Hematopoietic multipotent progenitor cell treated with erythropoietin and hydrocortisone succinate and interleukin-3 and kit ligand, for 8 days (in vitro differentiated cells): ENCODE measurements at regions not wholly inside any gene's neighbourhood (a gene's known extent, or its start where the extent isn't known, plus 50 kb on each side); places are given as distances from the start of the nearest gene placed in this dataset.
A peak's percentile ranks its signal among the peaks of the same experiment; 100 is the strongest.

Experiments used
- DNase-seq: peaks from one replicate; pipeline ENCODE4 v3.0.0-alpha.2; 2015

DNA sequence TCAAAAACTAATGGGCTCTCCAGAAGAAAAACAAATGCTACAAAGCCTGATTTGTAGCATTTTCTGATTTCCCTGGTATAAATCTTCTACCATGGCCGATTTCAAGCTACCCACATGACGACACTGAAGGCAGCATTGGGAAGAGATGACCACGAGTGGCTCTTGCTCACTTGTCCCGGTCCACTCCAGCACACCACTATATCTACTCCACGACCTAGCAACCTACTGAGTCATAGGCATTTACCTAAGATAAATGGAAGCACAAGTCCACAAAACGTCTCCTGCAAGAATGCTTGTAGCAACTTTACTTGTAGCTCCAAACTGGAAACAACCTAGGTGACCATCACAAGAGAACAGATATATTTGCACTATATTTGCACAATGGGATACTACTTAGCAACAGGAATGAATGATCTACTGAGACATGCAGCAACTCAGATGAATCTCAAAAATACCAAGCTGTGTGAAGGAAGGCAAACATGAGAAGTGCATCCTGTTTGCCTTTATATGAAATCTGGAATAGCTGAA lies 60.8 kb upstream of the HES1 start:
- no peak for DNase-seq

DNA sequence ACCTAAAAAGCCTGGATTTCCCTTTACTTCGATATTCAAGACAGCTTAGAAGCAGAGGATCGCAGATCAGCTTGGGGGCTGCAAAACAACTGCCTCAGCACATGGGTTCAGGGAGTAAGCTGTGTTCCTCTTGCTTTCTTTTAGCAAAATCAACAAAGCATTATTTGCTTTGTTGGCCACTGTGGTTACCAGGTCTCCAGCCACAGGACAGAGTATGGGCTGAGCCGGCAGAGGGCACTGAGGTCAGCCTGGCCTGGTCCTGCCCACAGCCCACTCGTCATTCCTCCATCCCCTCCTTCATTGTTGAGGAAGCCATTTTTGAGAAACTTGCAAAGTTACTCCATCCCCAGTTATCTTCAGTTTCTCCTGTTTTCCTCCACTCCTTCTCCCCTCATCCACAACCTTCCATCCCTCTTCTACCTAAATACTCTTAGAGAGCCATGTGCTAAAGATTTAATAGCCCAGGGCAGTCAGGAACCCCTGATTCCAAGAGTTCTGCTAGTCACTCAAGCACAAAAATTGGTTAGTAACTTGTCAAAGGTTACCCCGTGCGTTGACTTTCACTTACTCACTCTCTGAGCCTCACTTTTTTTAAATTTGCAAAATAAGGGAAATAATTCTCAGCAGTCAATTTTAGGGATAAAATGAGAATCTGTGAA lies 60.0 kb upstream of the HES1 start:
- DNase-seq, result no peak

DNA sequence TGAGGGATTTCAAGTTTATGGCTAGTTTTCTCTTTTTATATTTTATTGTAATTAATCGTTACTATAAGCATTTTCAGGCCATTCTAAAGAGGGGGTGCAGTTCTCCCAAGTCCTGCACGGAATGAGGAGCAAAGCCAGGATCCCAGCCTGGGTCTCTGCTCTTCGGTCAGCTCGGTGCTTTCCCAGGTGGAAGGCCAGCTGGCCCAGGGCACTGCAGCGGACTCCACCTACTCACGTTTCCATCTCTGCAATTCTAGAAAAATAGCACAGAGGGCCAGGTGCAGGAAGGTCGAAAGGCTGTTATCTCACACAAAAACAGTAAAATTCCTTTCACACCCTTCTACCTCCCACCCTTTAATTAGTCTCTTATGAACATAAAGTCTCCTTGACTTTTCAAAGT lies 59.5 kb upstream of the HES1 start:
- no peak for DNase-seq

DNA sequence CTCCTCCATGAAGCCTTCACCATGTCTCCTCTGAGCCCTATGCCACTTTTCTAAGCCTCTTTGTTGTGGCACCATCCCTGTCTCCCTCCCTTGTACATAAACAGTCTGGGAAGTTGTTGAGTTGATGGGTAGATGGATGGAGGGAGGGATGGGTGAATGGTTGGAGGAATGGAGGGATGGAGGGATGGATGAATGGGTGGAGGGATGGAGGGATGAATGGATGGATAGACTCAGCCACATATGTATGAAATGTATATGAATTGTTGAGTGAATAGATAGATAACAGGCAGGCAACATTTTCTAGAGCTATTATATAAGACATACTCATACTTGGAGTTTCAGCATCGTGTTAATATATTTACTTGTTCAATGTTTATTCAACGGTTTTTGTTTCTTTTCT lies 58.3 kb upstream of the HES1 start:
- no peak for DNase-seq

DNA sequence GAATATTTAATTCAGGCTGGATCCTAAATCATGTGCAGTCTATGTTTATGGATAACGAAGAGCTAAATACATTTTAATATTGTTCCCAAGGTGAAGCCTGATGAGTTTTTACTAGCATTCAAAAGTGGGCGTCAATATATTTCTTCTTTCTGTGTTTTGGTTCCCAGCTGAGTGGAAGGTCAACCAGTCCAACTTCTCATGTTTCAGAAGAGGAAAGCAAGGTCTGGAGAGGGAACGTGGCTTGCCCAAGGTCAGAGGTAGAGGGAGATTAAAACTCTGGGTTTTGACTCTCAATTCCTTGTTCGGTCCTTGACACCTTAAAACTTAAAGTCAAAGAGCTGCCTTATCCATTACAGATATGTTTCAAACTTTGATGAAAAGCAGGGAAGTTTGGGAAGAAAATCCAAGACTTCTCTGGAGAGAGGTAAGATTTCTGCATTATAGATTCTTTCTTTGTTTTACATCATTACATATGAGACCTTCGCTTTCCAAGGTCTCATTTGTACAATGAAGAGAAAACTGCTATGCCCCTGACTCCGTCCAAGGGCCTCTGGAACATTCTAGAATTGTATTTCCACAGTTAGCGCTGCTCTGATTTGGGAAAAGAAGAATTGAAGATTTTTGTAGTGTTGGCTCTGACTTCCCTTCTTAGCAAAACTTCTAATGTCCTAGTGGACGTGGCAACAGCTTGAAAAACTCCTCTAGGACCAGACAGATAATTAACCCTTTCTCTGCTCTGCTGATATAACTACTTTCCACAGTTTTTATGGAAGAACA lies 57.7 kb upstream of the HES1 start:
- no peak for DNase-seq

DNA sequence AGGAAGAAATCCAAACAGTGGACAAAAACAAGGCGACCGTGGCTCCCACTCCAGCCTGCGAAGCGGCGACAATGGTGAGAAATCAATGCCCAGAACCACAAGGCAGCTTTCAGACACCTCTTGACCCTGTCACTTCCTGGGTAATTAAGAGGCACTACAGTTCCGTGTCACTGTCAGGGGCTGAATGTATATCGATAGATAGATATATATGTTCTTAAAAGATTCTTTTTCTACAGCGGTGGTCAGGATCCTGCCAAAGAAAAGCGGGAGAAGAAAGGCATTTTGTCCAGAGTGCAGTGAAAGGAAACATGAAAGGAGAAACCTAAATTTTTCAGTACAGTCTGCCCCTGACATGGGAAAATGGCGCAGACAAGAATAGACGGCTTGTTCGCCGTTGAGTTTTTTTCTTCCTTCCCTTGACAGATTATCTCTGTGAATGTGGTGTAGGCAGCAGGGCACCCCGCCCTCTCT lies 56.2 kb upstream of the HES1 start:
- no peak for DNase-seq

DNA sequence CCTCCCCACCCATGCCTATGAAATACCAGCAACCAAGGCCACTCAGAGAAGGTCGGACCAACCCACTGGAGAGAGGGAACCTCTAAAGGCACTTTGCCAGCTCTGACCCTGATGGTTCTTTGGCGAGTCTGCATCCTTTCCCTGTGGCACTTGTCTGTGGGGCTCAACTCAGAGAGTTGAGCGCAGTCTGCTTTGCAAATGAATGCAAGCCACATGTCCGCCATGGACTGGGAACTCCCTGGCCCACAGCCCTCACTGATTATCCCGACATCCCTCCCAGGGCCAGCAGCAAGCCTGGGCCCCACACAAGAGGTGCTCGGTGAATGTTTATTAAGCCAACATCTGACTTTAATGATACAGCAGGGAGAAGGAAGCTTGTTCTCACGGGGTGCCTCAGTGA lies 55.5 kb upstream of the HES1 start:
- DNase-seq, result no peak

DNA sequence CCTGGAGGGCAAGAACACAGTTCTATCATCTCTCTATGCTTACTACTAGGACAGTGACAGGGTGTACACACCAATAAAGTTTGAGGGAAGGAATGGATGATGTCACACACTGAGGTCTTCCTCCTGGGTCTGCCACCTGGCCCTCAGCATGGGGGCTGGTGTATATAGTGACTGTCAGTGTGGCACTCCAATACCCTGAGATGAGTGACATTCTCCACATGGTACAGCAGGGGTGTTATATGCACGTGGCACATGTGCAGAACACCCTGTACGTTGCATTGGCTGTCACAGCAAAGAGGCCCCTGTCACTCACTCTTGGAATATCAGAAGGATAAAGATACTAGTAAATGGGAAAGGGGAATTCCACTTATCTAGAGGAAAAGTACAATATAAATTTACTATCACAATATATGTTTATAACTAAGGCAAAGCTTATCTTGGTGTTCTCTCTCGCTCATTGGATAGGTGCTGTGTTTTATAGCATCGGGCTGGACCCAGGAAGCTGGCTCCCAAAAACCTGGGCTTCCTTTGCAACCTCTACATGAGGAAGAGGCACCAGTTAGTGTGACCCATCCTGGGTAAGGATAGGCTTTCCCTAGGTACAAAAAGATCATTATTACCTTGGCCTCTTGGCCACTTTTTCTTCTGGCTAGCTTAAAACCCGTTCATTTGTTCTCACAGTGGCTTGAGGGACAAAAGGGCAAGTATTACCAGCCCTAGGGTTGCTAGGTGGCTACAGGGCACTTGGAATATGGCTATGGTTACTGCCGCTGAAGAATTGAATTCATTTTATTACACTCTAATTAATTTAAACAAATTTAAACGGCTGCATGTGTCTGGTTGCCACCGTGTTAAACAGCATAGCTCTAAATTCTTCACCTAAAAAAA lies 54.8 kb upstream of the HES1 start:
- DNase-seq, result no peak

DNA sequence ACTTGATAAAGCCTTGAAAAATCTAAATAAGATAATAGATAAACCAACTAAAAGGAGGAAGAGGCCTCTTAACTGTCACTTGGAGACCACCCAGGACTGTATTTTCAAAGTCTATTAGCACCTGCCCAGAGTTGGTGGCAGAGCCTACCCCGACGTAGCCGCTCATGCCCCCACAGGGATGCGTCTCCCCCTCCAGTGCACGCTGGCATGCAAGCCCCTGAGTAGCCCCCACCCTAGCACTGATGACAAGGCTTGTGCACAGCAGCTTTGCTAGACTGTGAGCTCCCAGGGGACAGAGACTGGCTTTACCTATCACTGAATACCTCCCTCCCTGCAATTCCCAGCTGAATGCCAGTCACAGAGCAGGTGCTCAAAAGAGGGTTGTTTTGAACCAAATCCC lies 54.1 kb upstream of the HES1 start:
- DNase-seq, result no peak

DNA sequence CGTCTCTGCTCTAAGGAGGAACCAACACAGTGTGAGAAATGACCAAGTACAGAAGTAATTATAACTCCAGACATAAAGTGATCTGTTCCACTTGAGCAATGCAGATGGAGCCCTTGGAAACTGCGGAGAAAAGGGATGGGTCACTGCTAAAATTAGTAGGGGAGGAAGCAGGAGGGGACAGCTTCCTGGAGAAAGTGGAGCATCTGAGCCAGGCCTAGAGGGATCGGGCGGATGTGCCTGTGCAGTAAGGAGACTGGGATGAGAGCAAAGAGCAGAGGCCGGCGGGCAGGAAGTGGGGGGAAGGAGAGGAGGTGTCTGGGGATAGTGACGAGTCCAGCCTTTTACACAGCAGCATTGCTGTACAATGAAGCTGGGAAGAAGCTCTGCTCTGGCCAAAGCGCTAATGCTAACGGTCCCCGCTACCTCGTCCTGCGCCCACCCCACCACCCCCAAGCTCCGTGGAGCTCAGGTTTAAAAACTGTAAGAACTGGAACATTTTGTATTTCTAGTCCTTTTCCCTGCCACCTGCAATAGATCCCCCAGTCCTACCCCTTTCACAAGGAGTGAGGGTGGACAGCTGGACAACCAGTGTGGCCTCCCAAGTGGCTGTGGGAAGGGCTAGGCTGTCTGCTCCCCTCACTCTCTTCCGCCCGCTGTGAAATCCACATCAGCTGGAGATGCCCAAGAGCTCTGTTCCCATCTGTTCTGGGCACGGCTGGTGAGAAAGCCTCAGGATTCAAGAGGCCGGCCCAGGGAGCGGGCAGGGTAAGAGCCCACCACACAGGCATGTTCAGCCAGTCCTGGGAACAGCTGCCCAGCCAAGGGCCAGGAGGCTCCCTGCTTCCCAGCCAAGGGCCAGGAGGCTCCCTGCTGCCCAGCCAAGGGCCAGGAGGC lies 53.0 kb upstream of the HES1 start:
- DNase-seq, result no peak

DNA sequence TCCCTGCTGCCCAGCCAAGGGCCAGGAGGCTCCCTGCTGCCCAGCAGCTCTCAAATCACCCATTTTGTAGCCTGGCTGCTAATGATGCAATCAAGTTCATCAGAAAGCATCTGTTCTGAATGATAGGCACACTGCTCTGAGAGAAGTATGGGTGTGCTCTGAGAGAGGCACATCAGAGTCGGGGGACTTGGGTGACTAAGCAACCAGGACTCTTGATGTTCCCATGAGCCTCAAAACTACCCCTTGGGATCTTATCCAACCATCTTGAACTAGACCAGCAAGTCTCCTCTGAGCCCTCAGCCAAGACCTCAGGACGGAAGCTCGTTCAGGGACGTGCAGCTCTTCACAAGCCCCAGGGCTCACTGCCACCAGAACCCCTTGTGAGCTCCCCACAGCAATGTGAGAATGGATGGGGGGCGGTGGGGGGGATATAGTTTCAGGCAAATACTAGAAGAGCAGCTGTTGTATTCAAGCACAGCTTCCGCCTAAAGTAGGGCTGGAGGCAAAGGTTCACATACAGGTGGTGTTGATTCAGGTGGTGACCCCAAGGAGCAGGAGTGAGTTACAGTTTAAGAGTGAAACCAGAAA lies 52.2 kb upstream of the HES1 start:
- peak; percentile 40 for DNase-seq

DNA sequence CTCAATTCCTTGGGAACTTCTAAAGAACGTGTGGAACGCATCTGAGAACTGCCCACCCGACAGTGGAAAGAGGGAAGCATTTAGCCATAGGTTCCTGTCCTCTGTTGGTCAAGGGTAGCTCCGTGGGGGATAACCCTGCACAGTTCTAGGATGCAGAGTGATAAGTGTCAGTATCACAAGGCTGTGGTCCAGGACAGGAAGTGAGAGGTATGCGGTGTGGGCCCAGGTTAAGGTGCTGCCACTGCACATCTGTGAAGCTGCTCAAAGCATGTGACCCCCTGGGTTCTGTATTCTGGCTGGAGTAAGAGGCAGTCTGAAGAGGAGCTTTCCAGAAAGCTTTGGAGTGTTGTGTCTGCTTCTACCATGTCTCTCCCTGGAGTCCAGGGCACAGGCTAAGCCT lies 51.7 kb upstream of the HES1 start:
- DNase-seq, result no peak
